ENCODE measurements at regions not wholly inside any gene's neighbourhood (a gene's known extent, or its start where the extent isn't known, plus 50 kb on each side); places are given as distances from the start of the nearest gene placed in this dataset.

DNA sequence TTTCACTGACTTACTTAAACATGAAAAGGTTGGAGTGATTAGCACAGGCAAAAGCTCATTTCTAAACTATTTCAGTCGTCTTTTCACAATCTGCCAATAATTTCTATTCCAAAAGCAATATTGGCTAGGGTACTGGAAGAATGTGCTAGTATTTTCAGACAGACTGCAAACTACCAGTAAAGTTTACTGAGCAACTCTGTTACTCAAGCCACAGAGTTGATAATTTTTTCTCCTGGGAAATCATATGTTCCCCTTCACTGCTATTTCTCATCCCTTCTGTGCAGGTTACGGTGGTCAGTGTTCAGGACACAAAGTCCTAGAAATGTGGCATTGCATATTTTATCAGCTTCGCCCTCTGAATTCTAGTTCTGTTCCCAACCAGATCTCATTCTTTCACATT is 343.3 kb upstream of the TNC start:
- H3K9ac ChIP-seq (ENCODE audit: low read depth, low read length, poor library complexity, severe bottlenecking) = no peak overlapping the region
- H3K4me2 ChIP-seq (ENCODE audit: low read depth, low read length, poor library complexity, severe bottlenecking) = no peak overlapping the region
- H4K20me1 ChIP-seq (ENCODE audit: insufficient read depth, low read length, poor library complexity, severe bottlenecking) = no peaks in the 10 kb centered on the region
- H2AFZ ChIP-seq (ENCODE audit: low read length) = no peak overlapping the region
- H3F3A ChIP-seq (ENCODE audit: low read depth) = no peaks in the 10 kb centered on the region
- no peaks in the 10 kb centered on the region for H3K79me2 ChIP-seq (ENCODE audit: insufficient read depth, low read length)
- no peaks in the 10 kb centered on the region for H3K9me3 ChIP-seq (ENCODE audit: insufficient read depth, low read depth, low read length)
- H3K4me3 ChIP-seq (ENCODE audit: low read length, poor library complexity, severe bottlenecking) = no peak overlapping the region
- H3K36me3 ChIP-seq (ENCODE audit: insufficient read depth, low read length) = no peaks in the 10 kb centered on the region
- H3K4me1 ChIP-seq (ENCODE audit: insufficient read depth, low read length, poor library complexity, severe bottlenecking) = no peaks in the 10 kb centered on the region
- no peaks in the 10 kb centered on the region for H3K9me2 ChIP-seq (replicated peaks; ENCODE audit: low read depth, low read length)
- no peak for TF ChIP-seq EZH2phosphoT487 (IDR thresholded peaks at IDR 0.05; ENCODE audit: borderline replicate concordance)
- TF ChIP-seq, protein P1, sequence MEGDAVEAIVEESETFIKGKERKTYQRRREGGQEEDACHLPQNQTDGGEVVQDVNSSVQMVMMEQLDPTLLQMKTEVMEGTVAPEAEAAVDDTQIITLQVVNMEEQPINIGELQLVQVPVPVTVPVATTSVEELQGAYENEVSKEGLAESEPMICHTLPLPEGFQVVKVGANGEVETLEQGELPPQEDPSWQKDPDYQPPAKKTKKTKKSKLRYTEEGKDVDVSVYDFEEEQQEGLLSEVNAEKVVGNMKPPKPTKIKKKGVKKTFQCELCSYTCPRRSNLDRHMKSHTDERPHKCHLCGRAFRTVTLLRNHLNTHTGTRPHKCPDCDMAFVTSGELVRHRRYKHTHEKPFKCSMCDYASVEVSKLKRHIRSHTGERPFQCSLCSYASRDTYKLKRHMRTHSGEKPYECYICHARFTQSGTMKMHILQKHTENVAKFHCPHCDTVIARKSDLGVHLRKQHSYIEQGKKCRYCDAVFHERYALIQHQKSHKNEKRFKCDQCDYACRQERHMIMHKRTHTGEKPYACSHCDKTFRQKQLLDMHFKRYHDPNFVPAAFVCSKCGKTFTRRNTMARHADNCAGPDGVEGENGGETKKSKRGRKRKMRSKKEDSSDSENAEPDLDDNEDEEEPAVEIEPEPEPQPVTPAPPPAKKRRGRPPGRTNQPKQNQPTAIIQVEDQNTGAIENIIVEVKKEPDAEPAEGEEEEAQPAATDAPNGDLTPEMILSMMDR (conservative IDR thresholded peaks at IDR 0.05; ENCODE audit: low read length) = no peak
- H3K27me3 ChIP-seq (ENCODE audit: insufficient read depth, low read length, poor library complexity, severe bottlenecking) = no peaks in the 10 kb centered on the region

DNA sequence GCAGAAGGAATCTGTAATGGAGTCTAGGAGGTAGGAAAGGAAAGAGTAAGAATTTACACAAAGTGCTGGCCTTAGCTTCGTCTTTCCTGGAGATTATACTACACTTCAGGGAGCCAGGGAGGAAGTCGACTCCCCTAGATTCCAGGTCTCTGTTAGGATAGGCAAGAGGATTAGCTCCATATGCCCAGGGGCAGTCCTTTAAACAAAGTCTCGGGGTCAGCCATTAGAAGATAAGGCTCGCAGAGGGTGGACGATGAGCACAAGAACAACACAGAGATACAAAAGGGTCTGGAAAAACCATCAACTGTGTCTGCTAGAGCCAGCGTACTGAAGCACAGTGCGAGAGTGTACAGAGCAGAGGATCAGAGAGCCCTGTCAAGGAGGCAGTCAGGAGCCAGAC is 344.7 kb upstream of the TNC start:
- TF ChIP-seq, protein P1 (conservative IDR thresholded peaks at IDR 0.05; ENCODE audit: low read length) = no peak
- TF ChIP-seq EZH2phosphoT487 (IDR thresholded peaks at IDR 0.05; ENCODE audit: borderline replicate concordance) = no peak

DNA sequence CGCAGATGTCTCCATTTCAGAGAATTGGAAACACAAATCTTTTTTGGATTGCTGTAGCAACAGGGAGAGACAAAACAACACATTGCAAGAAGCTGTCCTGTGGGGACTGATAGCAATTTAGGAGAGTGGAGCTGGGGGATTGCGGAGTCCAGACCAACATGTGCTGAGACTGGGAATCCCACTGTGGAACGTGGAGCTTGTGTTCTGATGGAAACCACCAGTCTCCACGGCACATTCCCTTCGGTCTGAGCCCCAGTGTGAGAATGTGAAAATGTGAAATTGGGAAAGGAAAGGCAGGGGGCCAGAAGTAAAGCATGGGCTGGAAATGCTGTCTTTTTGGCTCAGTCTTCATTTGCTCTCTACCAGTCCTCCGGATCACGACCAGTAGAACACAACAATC is 348.8 kb upstream of the TNC start:
- Histone ChIP-seq H3K4me2 (ENCODE audit: low read depth, low read length, poor library complexity, severe bottlenecking) (no peak overlapping the region), H3K9me2 (replicated peaks; ENCODE audit: low read depth, low read length) (no peaks in the 10 kb centered on the region), H3K4me1 (ENCODE audit: insufficient read depth, low read length, poor library complexity, severe bottlenecking) (no peaks in the 10 kb centered on the region), H2AFZ (ENCODE audit: low read length) (no peak overlapping the region), H3K36me3 (ENCODE audit: insufficient read depth, low read length) (no peaks in the 10 kb centered on the region), H3K9me3 (ENCODE audit: insufficient read depth, low read depth, low read length) (no peaks in the 10 kb centered on the region), H3K27me3 (ENCODE audit: insufficient read depth, low read length, poor library complexity, severe bottlenecking) (no peaks in the 10 kb centered on the region), H3K79me2 (ENCODE audit: insufficient read depth, low read length) (no peaks in the 10 kb centered on the region), H3K9ac (ENCODE audit: low read depth, low read length, poor library complexity, severe bottlenecking) (no peak overlapping the region), H3F3A (ENCODE audit: low read depth) (no peaks in the 10 kb centered on the region), H4K20me1 (ENCODE audit: insufficient read depth, low read length, poor library complexity, severe bottlenecking) (no peaks in the 10 kb centered on the region), H3K4me3 (ENCODE audit: low read length, poor library complexity, severe bottlenecking) (no peak overlapping the region)
- TF ChIP-seq, protein P1 (conservative IDR thresholded peaks at IDR 0.05; ENCODE audit: low read length) = no peak
- no peak for TF ChIP-seq EZH2phosphoT487 (IDR thresholded peaks at IDR 0.05; ENCODE audit: borderline replicate concordance)

More for the DNA sequence above, 344.7 kb upstream of the TNC start:
- H3K4me3 ChIP-seq (ENCODE audit: low read length, poor library complexity, severe bottlenecking) = no peak overlapping the region
- no peaks in the 10 kb centered on the region for H3K4me1 ChIP-seq (ENCODE audit: insufficient read depth, low read length, poor library complexity, severe bottlenecking)
- H3K4me2 ChIP-seq (ENCODE audit: low read depth, low read length, poor library complexity, severe bottlenecking) = no peak overlapping the region
- H2AFZ ChIP-seq (ENCODE audit: low read length) = no peak overlapping the region
- no peaks in the 10 kb centered on the region for H3K9me2 ChIP-seq (replicated peaks; ENCODE audit: low read depth, low read length)
- H3K9me3 ChIP-seq (ENCODE audit: insufficient read depth, low read depth, low read length) = no peaks in the 10 kb centered on the region
- H3F3A ChIP-seq (ENCODE audit: low read depth) = no peaks in the 10 kb centered on the region
- no peaks in the 10 kb centered on the region for H4K20me1 ChIP-seq (ENCODE audit: insufficient read depth, low read length, poor library complexity, severe bottlenecking)
- no peaks in the 10 kb centered on the region for H3K27me3 ChIP-seq (ENCODE audit: insufficient read depth, low read length, poor library complexity, severe bottlenecking)
- no peak overlapping the region for H3K9ac ChIP-seq (ENCODE audit: low read depth, low read length, poor library complexity, severe bottlenecking)
- no peaks in the 10 kb centered on the region for H3K36me3 ChIP-seq (ENCODE audit: insufficient read depth, low read length)
- H3K79me2 ChIP-seq (ENCODE audit: insufficient read depth, low read length) = no peaks in the 10 kb centered on the region

Data from Loucy (cell line).